M059J (cell line): ENCODE measurements at regions not wholly inside any gene's neighbourhood (a gene's known extent, or its start where the extent isn't known, plus 50 kb on each side); places are given as distances from the start of the nearest gene placed in this dataset.
A peak's percentile ranks its signal among the peaks of the same experiment; 100 is the strongest.
"Not testable (repeated sequence)": the region's sequence is repeated elsewhere in the genome, so short reads cannot be mapped to it uniquely, and the experiment has no call there.

ENCODE experiments used
- DNase-seq: peaks from one replicate; pipeline ENCODE4 v3.0.0-alpha.2; 2012; ENCODE audit warnings: low read depth

DNA sequence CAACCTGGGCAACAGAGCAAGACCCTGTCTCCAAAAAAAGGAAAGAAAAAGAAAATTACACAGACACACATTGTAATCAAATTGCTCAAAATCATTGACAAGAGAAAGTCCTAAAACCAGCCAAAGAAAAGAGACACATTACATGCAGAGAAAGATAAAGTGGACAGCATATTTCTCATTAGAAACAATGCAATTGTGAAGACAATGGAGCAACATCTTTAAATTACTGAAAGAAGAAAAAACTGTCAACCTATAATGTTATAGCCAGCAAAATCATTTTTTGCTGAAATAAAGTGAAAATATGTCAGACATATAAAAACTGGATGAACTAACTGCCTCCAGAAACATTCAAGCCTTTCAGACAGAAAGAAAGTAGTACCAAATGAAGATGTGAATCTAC lies 120.6 kb downstream of the TMEM167A start:
- no peak for DNase-seq

- DNase-seq = peak; percentile 85
Measured at GRCh38 chr5:82952326-82952725, 124.9 kb downstream of the TMEM167A start.

DNA sequence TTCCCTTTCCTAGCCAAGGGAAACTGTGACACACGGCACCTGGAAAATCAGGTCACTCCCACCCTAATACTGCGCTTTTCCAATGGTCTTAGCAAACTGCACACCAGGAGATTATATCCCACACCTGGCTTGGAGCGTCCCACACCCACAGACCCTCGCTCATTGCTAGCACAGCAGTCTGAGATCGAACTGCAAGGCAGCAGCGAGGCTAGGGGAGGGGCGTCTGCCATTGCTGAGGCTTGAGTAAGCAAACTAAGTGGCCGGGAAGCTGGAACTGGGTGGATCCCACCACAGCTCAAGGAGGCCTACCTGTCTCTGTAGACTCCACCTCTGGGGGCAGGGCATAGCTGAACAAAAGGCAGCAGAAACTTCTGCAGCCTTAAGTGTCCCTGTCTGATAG lies 132.9 kb downstream of the TMEM167A start:
- DNase-seq = not testable (repeated sequence)

DNA sequence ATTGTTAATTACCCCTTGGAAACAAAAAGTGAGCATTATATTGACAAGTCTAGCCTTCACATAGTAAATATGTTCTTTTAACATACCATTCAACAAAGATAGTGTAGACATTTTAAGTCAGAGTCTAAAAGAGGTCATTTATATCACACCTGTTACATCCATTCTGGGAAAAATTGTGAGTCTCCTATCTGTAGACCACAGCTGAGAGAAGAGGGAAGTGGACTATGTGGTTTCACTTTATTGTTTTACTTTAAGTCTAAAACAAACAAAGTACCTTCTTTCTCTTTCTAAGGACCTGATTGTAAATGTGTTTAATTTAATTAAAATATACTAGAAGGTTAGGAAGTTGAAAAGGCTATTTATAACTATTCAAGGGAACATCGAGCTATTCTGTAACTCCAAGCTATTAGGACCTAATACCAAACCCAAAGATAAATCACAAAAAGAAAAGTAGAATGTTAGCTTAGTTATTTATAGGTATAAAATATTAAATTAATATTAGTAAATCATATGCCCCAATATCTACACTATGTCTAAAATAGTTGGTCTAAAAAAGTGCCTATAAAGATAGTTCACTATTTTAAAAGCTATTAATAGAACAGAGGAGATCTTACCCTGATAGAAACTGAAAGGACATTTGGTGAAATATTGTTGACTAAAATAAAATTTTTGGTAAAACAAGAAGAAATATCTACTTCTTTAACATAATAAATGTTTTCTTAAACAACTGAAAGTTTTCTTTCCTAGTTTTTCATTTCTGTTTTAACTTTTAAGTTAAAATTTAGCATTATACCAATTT lies 134.9 kb downstream of the TMEM167A start:
- no peak for DNase-seq

GRCh38 chr5:82938901-82939725 lies 138.1 kb downstream of the TMEM167A start:
- peak; percentile 47 for DNase-seq

- DNase-seq = not testable (repeated sequence)
Measured at GRCh38 chr5:82932473-82933220, 144.5 kb downstream of the TMEM167A start.

GRCh38 chr5:82931110-82931509 lies 146.1 kb downstream of the TMEM167A start:
- peak; percentile 27 for DNase-seq

- no peak for DNase-seq
Measured at GRCh38 chr5:82925061-82925411, 152.2 kb downstream of the TMEM167A start.

- no peak for DNase-seq
Measured at GRCh38 chr5:82924226-82925060, 152.8 kb downstream of the TMEM167A start.

DNA sequence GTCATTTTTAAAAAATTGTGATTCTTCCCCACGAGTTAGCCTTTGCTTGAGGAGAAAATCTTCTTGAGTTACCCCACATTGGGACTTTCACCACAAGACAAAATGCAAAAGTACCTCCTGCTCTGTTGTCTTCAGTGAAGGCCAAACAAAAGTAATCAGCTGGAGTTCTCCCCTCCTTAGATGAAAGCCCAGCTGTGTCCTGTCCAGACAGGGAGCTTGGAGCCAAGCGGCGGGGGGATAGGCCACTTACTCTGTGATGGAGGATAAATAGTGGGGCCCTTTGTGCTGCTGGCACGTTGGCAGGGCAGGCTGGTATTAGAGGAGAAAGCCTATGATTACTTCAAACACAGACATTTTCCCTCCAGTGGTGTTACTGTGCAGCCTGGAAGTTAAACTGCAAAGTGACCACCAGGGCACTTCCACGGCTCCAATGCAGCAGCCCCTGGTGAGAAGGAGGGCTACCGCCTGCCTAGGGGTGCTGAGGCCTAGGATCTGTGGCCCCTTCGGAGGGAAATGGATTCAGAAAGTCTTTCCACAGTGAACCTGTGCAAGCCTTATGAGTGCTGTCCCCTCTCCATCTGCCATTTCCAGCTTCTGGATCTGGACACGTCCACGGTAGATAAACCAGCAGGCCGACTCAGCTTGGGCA lies 155.0 kb downstream of the TMEM167A start:
- no peak for DNase-seq

DNA sequence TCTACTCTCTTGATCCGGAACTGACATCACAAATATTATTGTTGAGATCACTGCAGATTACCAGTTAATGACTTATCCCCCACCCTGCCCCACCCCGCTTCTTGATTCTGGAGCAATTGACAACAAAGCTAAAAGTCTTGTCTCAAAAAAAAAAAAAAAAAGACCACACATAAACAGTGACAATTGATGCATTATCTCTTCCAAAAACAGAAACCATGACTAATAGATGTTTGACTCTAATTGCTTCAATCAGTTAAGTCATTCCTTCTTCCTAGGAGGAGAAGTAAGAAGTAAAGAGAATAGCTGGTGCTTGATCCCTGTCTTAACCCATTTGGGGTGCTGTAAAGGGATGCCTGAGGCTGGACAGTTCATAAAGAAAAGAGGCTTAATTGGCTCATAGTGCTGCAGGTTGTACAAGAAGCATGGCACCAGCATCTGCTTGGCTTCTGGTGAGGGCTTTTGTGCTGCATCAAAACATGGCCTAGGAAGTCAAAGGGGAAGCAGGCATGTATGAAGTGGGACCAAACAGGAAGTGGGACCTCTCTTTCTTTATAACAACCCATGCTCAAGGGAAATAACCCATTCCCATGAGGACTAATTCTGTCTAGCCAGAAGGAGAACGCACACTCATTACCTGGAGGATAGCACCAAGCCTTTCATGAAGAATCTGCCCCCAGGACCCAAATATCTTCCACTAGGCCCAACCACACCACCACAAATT lies 158.7 kb downstream of the TMEM167A start:
- DNase-seq = no peak

DNA sequence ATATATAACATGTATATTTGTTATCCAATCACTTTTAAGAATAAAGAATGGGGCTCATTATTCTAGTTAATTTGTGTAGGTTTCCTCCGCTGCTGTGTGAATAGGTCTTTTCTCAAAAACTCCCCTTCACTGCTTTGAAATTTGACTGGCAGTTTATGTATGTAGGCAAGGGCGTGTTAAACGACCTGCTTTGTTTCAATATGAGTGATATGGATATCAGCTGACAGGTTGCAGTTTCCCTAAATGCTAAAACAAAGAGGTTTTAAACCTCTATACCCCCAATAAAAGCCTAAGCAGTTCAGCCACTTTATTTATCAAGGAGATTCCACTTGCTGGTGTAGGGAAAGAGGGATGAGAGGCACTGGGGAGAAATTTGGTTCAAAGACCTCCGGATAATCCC lies 159.6 kb downstream of the TMEM167A start:
- DNase-seq = no peak

- DNase-seq = no peak
Measured at GRCh38 chr5:82913971-82914370, 163.2 kb downstream of the TMEM167A start.

GRCh38 chr5:82912462-82912861 lies 164.7 kb downstream of the TMEM167A start:
- no peak for DNase-seq

DNA sequence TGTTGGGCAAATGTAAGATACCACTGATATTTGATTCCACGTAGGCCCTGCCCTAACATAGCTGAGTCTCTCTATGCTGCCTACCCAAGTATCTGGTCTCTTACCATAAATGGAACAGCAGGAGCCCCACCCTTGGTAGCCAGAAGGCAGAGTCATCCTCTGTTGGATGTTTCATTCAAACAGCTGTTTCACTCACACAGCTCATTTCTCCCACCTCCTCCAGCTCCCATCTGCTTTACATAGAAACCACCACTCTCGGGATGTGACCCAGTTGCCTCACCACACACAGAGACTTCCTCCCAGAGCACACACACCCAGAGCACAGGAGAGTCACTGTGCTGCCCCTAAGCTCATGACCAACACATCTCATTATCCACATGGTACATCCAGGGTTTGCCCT lies 165.3 kb downstream of the TMEM167A start:
- DNase-seq = no peak

- no peak for DNase-seq
Measured at GRCh38 chr5:82910905-82911304, 166.3 kb downstream of the TMEM167A start.

- no peak for DNase-seq
Measured at GRCh38 chr5:82910491-82910890, 166.7 kb downstream of the TMEM167A start.

GRCh38 chr5:82909771-82910170 lies 167.4 kb downstream of the TMEM167A start:
- no peak for DNase-seq

- DNase-seq = no peak
Measured at GRCh38 chr5:82905986-82906385, 171.2 kb downstream of the TMEM167A start.

GRCh38 chr5:82901281-82901888 lies 175.8 kb downstream of the TMEM167A start:
- peak; percentile 13 for DNase-seq
